GM23338 (cell line): ENCODE measurements at regions not wholly inside any gene's neighbourhood (a gene's known extent, or its start where the extent isn't known, plus 50 kb on each side); places are given as distances from the start of the nearest gene placed in this dataset.

Experiments
- CREB1 ChIP-seq: fragments of 250-450 bp; sonication (Bioruptor Pico); IDR thresholded peaks from 2 replicates; pipeline ENCODE4 v1.5.0; 2020; ENCODE audit warnings: low read depth, mild to moderate bottlenecking, moderate library complexity
- CTCF ChIP-seq, 2 experiments: fragments of 200-600 bp in 1 of 2; sonication (generic) in 1 of 2; conservative IDR thresholded peaks; 2 replicates each; pipeline versions ENCODE4 v1.5.1 to v1.6.1; 2016 to 2017; ENCODE audit warnings: antibody characterized with exemption in 2 of 2, low read depth in 2 of 2, mild to moderate bottlenecking in 2 of 2, moderate library complexity in 1 of 2
- ETS1 ChIP-seq: IDR thresholded peaks from 2 replicates; pipeline ENCODE4 v1.6.1; 2016; ENCODE audit warnings: antibody characterized with exemption
- EZH2 ChIP-seq: fragments of 200-600 bp; sonication (generic); IDR thresholded peaks from one replicate; pipeline ENCODE4 v1.8.0; 2017; ENCODE audit warnings: antibody characterized with exemption, mild to moderate bottlenecking, low read depth; ENCODE audit not compliant: unreplicated experiment
- EZH2phosphoT487 ChIP-seq: fragments of 200-600 bp; sonication (generic); IDR thresholded peaks from one replicate; pipeline ENCODE4 v1.8.1; 2018; ENCODE audit warnings: antibody characterized with exemption; ENCODE audit not compliant: unreplicated experiment
- JUNB ChIP-seq: IDR thresholded peaks from one replicate; pipeline ENCODE4 v1.6.1; 2016; ENCODE audit warnings: antibody characterized with exemption; ENCODE audit not compliant: unreplicated experiment
- POLR2AphosphoS5 ChIP-seq: IDR thresholded peaks from 2 replicates; pipeline ENCODE4 v1.6.1; 2016; ENCODE audit warnings: antibody characterized with exemption, low read depth
- REST ChIP-seq: IDR thresholded peaks from one replicate; pipeline ENCODE4 v1.6.1; 2018; ENCODE audit warnings: antibody characterized with exemption; ENCODE audit not compliant: unreplicated experiment
- STAT1 ChIP-seq: IDR thresholded peaks from one replicate; pipeline ENCODE4 v1.6.1; 2016; ENCODE audit warnings: antibody characterized with exemption; ENCODE audit not compliant: unreplicated experiment
- ZNF114 ChIP-seq: fragments of 250-450 bp; sonication (Bioruptor Pico); IDR thresholded peaks from 2 replicates; pipeline ENCODE4 v1.5.0; 2020; ENCODE audit warnings: mild to moderate bottlenecking, moderate library complexity
- ZNF331 ChIP-seq: fragments of 250-450 bp; sonication (Bioruptor Pico); IDR thresholded peaks from 2 replicates; pipeline ENCODE4 v1.5.0; 2020; ENCODE audit warnings: low read depth, mild to moderate bottlenecking, moderate library complexity
- ZNF462 ChIP-seq: fragments of 250-450 bp; sonication (Bioruptor Pico); IDR thresholded peaks from 2 replicates; pipeline ENCODE4 v1.5.0; 2020; ENCODE audit warnings: mild to moderate bottlenecking, moderate library complexity

GRCh38 chr6:130700397-130700796 is 126.8 kb upstream of the SMLR1 start:
- TF ChIP-seq CTCF (conservative IDR thresholded peaks at IDR 0.05; ENCODE audit: low read depth in 2 of 2): peak in 1 of 2 experiments; percentile 40; a peak in 2 of 4 replicates
- no peak for TF ChIP-seq REST
- no peak for TF ChIP-seq EZH2
- no peak for TF ChIP-seq CREB1
- no peak for TF ChIP-seq ETS1
- TF ChIP-seq ZNF331 (CRISPR knock-in tag): no peak
- no peak for TF ChIP-seq EZH2phosphoT487
- no peak for TF ChIP-seq POLR2AphosphoS5
- no peak for TF ChIP-seq STAT1
- TF ChIP-seq JUNB: no peak
- TF ChIP-seq ZNF462 (CRISPR knock-in tag): no peak
- TF ChIP-seq ZNF114: no peak
